Endothelial cell of umbilical vein (primary cell): ENCODE measurements at regions not wholly inside any gene's neighbourhood (a gene's known extent, or its start where the extent isn't known, plus 50 kb on each side); places are given as distances from the start of the nearest gene placed in this dataset.

Experiments
- BruUV-seq: library from RNA; stranded (reverse); fragments of 400-500 nt; replicated peaks from 2 replicates; lab custom pipeline; 2021; lab: Mats Ljungman, UMichigan
- CTCF ChIA-PET: fragments of 300-600, 350-600 bp; sonication (Branson Sonifier 250); formaldehyde crosslinking; loops from one replicate; lab custom pipeline; 2021; ENCODE audit warnings: antibody characterized with exemption, inconsistent platforms; lab: Charles Lee
- POLR2A ChIA-PET: fragments of 300-600, 350-600 bp; sonication (Branson Sonifier 250); formaldehyde crosslinking; loops from one replicate; lab custom pipeline; 2021; ENCODE audit warnings: antibody characterized with exemption, inconsistent platforms; lab: Charles Lee
- DNase-seq: peaks from one replicate; pipeline ENCODE4 v3.0.0-alpha.2; 2011; ENCODE audit warnings: low read depth, low spot score
- FAIRE-seq: peaks from 2 replicates; lab custom pipeline; 2011; peaks lifted over from hg19 to GRCh38; lab: Jason Lieb, UNC
- H2AFZ ChIP-seq: 2 replicates; pipeline ENCODE4 v1.6.0; 2012; ENCODE audit warnings: low read depth, low read length, control low read depth, inconsistent platforms
- H3K27ac ChIP-seq: 2 replicates; pipeline ENCODE4 v1.5.1; 2011; ENCODE audit warnings: low read depth, mild to moderate bottlenecking, control low read depth, low read length, moderate library complexity; ENCODE audit not compliant: insufficient read depth
- H3K27me3 ChIP-seq, 2 experiments: 2 replicates each; pipeline versions ENCODE4 v1.6.0 to v1.6.1; 2011; ENCODE audit warnings: low read length in 2 of 2, mixed read lengths in 1 of 2; ENCODE audit not compliant: control insufficient read depth in 2 of 2, insufficient read depth in 2 of 2
- H3K36me3 ChIP-seq, 2 experiments: 2 replicates in 1 of 2; 3 replicates in 1 of 2; pipeline ENCODE4 v1.5.1; 2011; ENCODE audit warnings: low read length in 2 of 2, mild to moderate bottlenecking in 1 of 2, moderate library complexity in 1 of 2; ENCODE audit not compliant: control insufficient read depth in 2 of 2, insufficient read depth in 2 of 2; ENCODE audit errors: extremely low read depth in 1 of 2
- H3K4me1 ChIP-seq: 3 replicates; pipeline ENCODE4 v1.5.1; 2011; ENCODE audit warnings: mild to moderate bottlenecking, low read length; ENCODE audit not compliant: control insufficient read depth, insufficient read depth; ENCODE audit errors: extremely low read depth
- H3K4me2 ChIP-seq: 2 replicates; pipeline ENCODE4 v1.6.1; 2011; ENCODE audit warnings: low read length, control low read depth, mixed read lengths; ENCODE audit not compliant: insufficient read depth
- H3K4me3 ChIP-seq, 3 experiments: fragments of 200-600 bp in 1 of 3; sonication (generic), shearing (Covaris generic) in 1 of 3; replicated peaks in 1 of 3; 2 replicates each; pipeline ENCODE4 v1.5.1; 2011 to 2016; ENCODE audit warnings: control low read depth in 3 of 3, low read length in 3 of 3, mild to moderate bottlenecking in 2 of 3, inconsistent platforms in 1 of 3, low read depth in 1 of 3, moderate library complexity in 1 of 3; ENCODE audit not compliant: insufficient read depth in 1 of 3
- H3K79me2 ChIP-seq: 2 replicates; pipeline ENCODE4 v1.6.0; 2012; ENCODE audit warnings: low read length, inconsistent platforms; ENCODE audit not compliant: control insufficient read depth, insufficient read depth
- H3K9ac ChIP-seq: replicated peaks from 2 replicates; pipeline ENCODE3; 2011; ENCODE audit warnings: low read length, control low read depth; ENCODE audit not compliant: insufficient read depth; ENCODE audit errors: extremely low read depth
- H3K9me1 ChIP-seq: replicated peaks from 3 replicates; pipeline ENCODE4 v1.6.0; 2011; ENCODE audit warnings: mild to moderate bottlenecking, low read length; ENCODE audit not compliant: control insufficient read depth, insufficient read depth; ENCODE audit errors: extremely low read depth
- H3K9me3 ChIP-seq: replicated peaks from 2 replicates; pipeline ENCODE4 v1.5.1; 2012; ENCODE audit warnings: low read length, inconsistent platforms; ENCODE audit not compliant: control insufficient read depth, insufficient read depth
- H4K20me1 ChIP-seq: replicated peaks from 2 replicates; pipeline ENCODE3; 2011; ENCODE audit warnings: mild to moderate bottlenecking, low read length; ENCODE audit not compliant: control insufficient read depth, insufficient read depth; ENCODE audit errors: extremely low read depth
- EZH2 ChIP-seq: IDR thresholded peaks from 2 replicates; pipeline ENCODE4 v1.6.1; 2012; ENCODE audit warnings: borderline replicate concordance, low read depth, mild to moderate bottlenecking, moderate library complexity, low read length, inconsistent platforms; ENCODE audit not compliant: severe bottlenecking
- FOS ChIP-seq: IDR thresholded peaks from 2 replicates; pipeline ENCODE4 v1.6.1; 2011; ENCODE audit warnings: mild to moderate bottlenecking, low read length, moderate library complexity, borderline replicate concordance; ENCODE audit not compliant: insufficient read depth
- GATA2 ChIP-seq: IDR thresholded peaks from 2 replicates; pipeline ENCODE4 v1.7.0; 2011; ENCODE audit warnings: low read depth, mild to moderate bottlenecking, moderate library complexity, mixed read lengths, low read length; ENCODE audit not compliant: insufficient read length, insufficient read depth
- JUN ChIP-seq: IDR thresholded peaks from 2 replicates; pipeline ENCODE4 v1.6.1; 2011; ENCODE audit warnings: borderline replicate concordance, low read depth; ENCODE audit not compliant: insufficient read length, insufficient read depth
- MYC ChIP-seq: IDR thresholded peaks from one replicate; pipeline ENCODE4 v1.6.1; 2011; ENCODE audit warnings: mild to moderate bottlenecking, low read depth, low read length
- POLR2A ChIP-seq: IDR thresholded peaks from 2 replicates; pipeline ENCODE4 v1.6.1; 2012; ENCODE audit warnings: low read depth, mild to moderate bottlenecking, control low read depth, low read length
- POLR2AphosphoS5 ChIP-seq: IDR thresholded peaks from 2 replicates; pipeline ENCODE4 v1.6.1; 2012; ENCODE audit warnings: low read depth, mild to moderate bottlenecking, control low read depth, low read length, moderate library complexity; ENCODE audit not compliant: insufficient read depth
- dilution Hi-C: fragments of 300-500 bp; cut with MboI; formaldehyde crosslinking; loops from one replicate; pipeline ENCODE4 v1.15.0; 2019; ENCODE audit warnings: low sequenced_read_pairs; ENCODE audit not compliant: extremely low pct_ligation_motif_present
- intact Hi-C: fragments of 100-400 bp; cut with micrococcal nuclease; formaldehyde crosslinking; loops from one replicate; pipeline ENCODE4 v1.10.0; 2022
- TF ChIP-seq, protein P1 (sequence below), 2 donors: IDR thresholded peaks; 1 replicate in 1 of 2; 2 replicates in 1 of 2; pipeline ENCODE4 v1.5.1; 2011; ENCODE audit warnings: low read length in 2 of 2, mild to moderate bottlenecking in 2 of 2, moderate library complexity in 2 of 2, control low read depth in 1 of 2, inconsistent platforms in 1 of 2, low read depth in 1 of 2; ENCODE audit not compliant: insufficient read depth in 1 of 2; ENCODE audit errors: extremely low read depth in 1 of 2
- TF ChIP-seq, protein P2 (sequence below): IDR thresholded peaks from 2 replicates; pipeline ENCODE4 v1.6.1; 2011; ENCODE audit not compliant: insufficient read depth, insufficient read length

DNA sequence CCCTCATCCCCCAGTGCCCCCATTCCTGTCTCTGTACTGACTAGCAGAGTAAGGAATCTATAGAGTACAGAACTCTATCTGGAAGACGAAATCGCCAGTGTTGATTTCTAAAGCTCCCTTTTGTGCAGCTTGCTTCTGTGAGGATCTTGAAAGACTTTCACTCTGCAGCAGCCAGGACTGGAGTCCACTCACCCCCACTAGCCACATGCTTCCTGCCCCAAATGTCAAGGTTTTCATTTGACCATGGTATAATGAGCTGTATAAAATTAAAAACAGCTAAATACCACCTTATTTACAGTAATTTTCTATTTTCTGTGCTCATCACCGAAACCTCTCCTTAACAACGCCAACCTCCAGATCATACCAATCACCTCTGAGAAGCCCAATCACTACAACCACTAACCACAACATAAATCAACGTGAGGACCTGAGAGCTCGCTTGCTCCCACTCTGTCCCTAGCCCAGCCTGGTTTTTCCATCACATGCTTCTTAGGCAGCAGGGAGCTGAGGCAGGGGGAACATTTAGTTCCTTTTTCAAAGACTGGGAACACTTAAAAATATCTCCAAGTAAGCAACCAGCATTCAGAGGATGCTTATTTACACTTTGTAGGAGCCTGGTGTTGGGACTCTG is 56.1 kb upstream of the IRF2BP2 start:
- Histone ChIP-seq H3K9ac (no peak overlapping the region), H2AFZ (no peak overlapping the region), H3K9me1 (no peaks in the 10 kb centered on the region), H3K4me1 (no peaks in the 10 kb centered on the region), H3K27me3 (no peaks in the 10 kb centered on the region), H3K4me2 (no peak overlapping the region), H3K4me3 (no peak overlapping the region), H3K27ac (no peak overlapping the region), H3K79me2 (no peaks in the 10 kb centered on the region), H3K36me3 (no peaks in the 10 kb centered on the region), H3K9me3 (no peaks in the 10 kb centered on the region), H4K20me1 (no peaks in the 10 kb centered on the region)
- ChIA-PET POLR2A (no interaction called here), CTCF (interaction anchor here (1.7 kb wide), 1 partner anchor 9 kb away, joined by 4 read pairs; no protein-coding TSS in a partner anchor)
- DNase-seq, result no peak
- intact Hi-C loops, result no loop called here
- dilution Hi-C loops, result no loop called here
- BruUV-seq, result no TSS peak
- TF ChIP-seq GATA2 (no peak), MYC (no peak), EZH2 (no peak), JUN (no peak), FOS (no peak), POLR2A (no peak), POLR2AphosphoS5 (no peak)
- TF ChIP-seq, protein P1, sequence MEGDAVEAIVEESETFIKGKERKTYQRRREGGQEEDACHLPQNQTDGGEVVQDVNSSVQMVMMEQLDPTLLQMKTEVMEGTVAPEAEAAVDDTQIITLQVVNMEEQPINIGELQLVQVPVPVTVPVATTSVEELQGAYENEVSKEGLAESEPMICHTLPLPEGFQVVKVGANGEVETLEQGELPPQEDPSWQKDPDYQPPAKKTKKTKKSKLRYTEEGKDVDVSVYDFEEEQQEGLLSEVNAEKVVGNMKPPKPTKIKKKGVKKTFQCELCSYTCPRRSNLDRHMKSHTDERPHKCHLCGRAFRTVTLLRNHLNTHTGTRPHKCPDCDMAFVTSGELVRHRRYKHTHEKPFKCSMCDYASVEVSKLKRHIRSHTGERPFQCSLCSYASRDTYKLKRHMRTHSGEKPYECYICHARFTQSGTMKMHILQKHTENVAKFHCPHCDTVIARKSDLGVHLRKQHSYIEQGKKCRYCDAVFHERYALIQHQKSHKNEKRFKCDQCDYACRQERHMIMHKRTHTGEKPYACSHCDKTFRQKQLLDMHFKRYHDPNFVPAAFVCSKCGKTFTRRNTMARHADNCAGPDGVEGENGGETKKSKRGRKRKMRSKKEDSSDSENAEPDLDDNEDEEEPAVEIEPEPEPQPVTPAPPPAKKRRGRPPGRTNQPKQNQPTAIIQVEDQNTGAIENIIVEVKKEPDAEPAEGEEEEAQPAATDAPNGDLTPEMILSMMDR (IDR thresholded peaks at IDR 0.05; ENCODE audit: extremely low read depth in 1 of 2, insufficient read depth in 1 of 2, low read depth in 1 of 2, low read length in 2 of 2), result no peak
- TF ChIP-seq, protein P2, sequence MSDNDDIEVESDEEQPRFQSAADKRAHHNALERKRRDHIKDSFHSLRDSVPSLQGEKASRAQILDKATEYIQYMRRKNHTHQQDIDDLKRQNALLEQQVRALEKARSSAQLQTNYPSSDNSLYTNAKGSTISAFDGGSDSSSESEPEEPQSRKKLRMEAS, result no peak
- FAIRE-seq, result no peak
